Keratinocyte (primary cell): ENCODE measurements at regions not wholly inside any gene's neighbourhood (a gene's known extent, or its start where the extent isn't known, plus 50 kb on each side); places are given as distances from the start of the nearest gene placed in this dataset.

ENCODE experiments used
- CTCF ChIP-seq, 3 experiments: IDR thresholded peaks in 1 of 3; conservative IDR thresholded peaks in 1 of 3; optimal IDR thresholded peaks in 1 of 3; 2 replicates in 2 of 3; 3 replicates in 1 of 3; pipeline versions ENCODE3 to v1.5.1; 2011; ENCODE audit warnings: low read length in 3 of 3, mild to moderate bottlenecking in 3 of 3, moderate library complexity in 2 of 3, control low read depth in 1 of 3, inconsistent platforms in 1 of 3; ENCODE audit not compliant: insufficient read depth in 2 of 3; ENCODE audit errors: extremely low read depth in 1 of 3
- EZH2 ChIP-seq: IDR thresholded peaks from one replicate; pipeline ENCODE4 v1.6.1; 2012; ENCODE audit warnings: inconsistent platforms, mild to moderate bottlenecking, low read length, moderate library complexity

DNA sequence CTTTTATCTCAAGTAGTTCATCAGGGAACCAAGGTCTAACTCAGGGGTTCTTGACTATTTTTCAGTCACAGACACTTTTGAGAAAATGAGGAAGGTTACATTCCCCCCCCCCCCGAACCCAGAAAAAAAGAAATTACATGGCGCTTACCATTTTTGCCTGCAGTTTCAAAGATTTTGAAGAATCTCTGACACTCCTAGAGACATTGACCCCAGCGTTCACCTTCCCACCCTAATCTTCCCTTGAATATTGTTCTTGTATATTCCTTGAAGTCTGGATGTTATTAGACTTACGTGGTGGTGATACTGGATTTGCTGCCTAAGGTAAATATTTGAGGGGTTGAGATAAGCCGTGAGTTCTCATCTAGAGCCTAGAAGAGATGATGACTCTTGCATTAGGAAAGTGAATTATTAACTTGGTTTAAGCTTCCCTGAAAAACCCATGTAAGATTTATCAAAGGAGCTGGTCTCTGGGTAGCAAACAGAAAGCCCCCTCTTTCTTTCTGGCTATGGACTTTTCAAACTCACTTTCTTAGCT, 245.7 kb upstream of the FOXK1 start:
- TF ChIP-seq CTCF (optimal IDR thresholded peaks at IDR 0.05 in 1 of 3, IDR thresholded peaks at IDR 0.05 in 1 of 3, conservative IDR thresholded peaks at IDR 0.05 in 1 of 3; ENCODE audit: extremely low read depth in 1 of 3, insufficient read depth in 2 of 3, low read length in 3 of 3) (no peak), EZH2 (no peak)
